DND-41 (cell line): ENCODE measurements at regions not wholly inside any gene's neighbourhood (a gene's known extent, or its start where the extent isn't known, plus 50 kb on each side); places are given as distances from the start of the nearest gene placed in this dataset.

Experiments
- ATAC-seq: fragments of 200-7000 bp; cut with Tn5 transposase; 3 replicates; pipeline ENCODE4 v1.9.1; 2021; ENCODE audit warnings: low read depth; ENCODE audit not compliant: insufficient read depth
- DNase-seq: peaks from one replicate; pipeline ENCODE4 v3.0.0-alpha.2; 2020
- H2AFZ ChIP-seq: 2 replicates; pipeline ENCODE4 v1.6.0; 2012; ENCODE audit warnings: low read depth, low read length
- H3K27ac ChIP-seq: 2 replicates; pipeline ENCODE4 v1.5.1; 2012; ENCODE audit warnings: low read length, inconsistent platforms
- H3K27me3 ChIP-seq: fragments of 200-600 bp; sonication (generic); 2 replicates; pipeline ENCODE4 v1.6.0; 2012; ENCODE audit warnings: low read length, mild to moderate bottlenecking, inconsistent platforms; ENCODE audit not compliant: insufficient read depth, poor library complexity
- H3K36me3 ChIP-seq: 2 replicates; pipeline ENCODE4 v1.5.1; 2012; ENCODE audit warnings: low read length, inconsistent platforms; ENCODE audit not compliant: insufficient read depth
- H3K4me1 ChIP-seq: 2 replicates; pipeline ENCODE4 v1.5.1; 2012; ENCODE audit warnings: mild to moderate bottlenecking, low read length; ENCODE audit not compliant: insufficient read depth
- H3K4me2 ChIP-seq: 2 replicates; pipeline ENCODE4 v1.6.0; 2012; ENCODE audit warnings: mild to moderate bottlenecking, moderate library complexity, low read length, inconsistent platforms; ENCODE audit not compliant: insufficient read depth
- H3K4me3 ChIP-seq, 2 experiments: fragments of 200-600 bp in 1 of 2; shearing (Covaris generic) in 1 of 2; 2 replicates each; pipeline ENCODE4 v1.5.1; 2012 to 2016; ENCODE audit warnings: inconsistent platforms in 2 of 2, low read length in 2 of 2, mild to moderate bottlenecking in 2 of 2, low read depth in 1 of 2, moderate library complexity in 1 of 2
- H3K79me2 ChIP-seq: 2 replicates; pipeline ENCODE4 v1.6.0; 2012; ENCODE audit warnings: low read length, inconsistent platforms; ENCODE audit not compliant: insufficient read depth
- H3K9ac ChIP-seq: 2 replicates; pipeline ENCODE4 v1.6.0; 2012; ENCODE audit warnings: low read depth, mild to moderate bottlenecking, inconsistent platforms, low read length, moderate library complexity
- H3K9me3 ChIP-seq: 2 replicates; pipeline ENCODE4 v1.5.1; 2012; ENCODE audit warnings: low read length, moderate library complexity, mild to moderate bottlenecking, inconsistent platforms; ENCODE audit not compliant: insufficient read depth, severe bottlenecking
- H4K20me1 ChIP-seq: 2 replicates; pipeline ENCODE4 v1.6.0; 2012; ENCODE audit warnings: low read length; ENCODE audit not compliant: insufficient read depth
- CTCF ChIP-seq: IDR thresholded peaks from 2 replicates; pipeline ENCODE4 v1.5.1; 2012; ENCODE audit warnings: borderline replicate concordance, low read length, moderate library complexity, mild to moderate bottlenecking; ENCODE audit not compliant: poor library complexity, severe bottlenecking; ENCODE audit errors: extremely low read depth
- EZH2 ChIP-seq: IDR thresholded peaks from 3 replicates; pipeline ENCODE4 v1.6.1; 2012; ENCODE audit warnings: borderline replicate concordance, low read depth, mild to moderate bottlenecking, moderate library complexity, low read length, inconsistent platforms; ENCODE audit not compliant: severe bottlenecking

GRCh38 chr10:7485244-7485556 lies 74.4 kb upstream of the SFMBT2 start:
- no peak for ATAC-seq
- no peaks in the 10 kb centered on the region for H3K27me3 ChIP-seq
- no peaks in the 10 kb centered on the region for H3K9me3 ChIP-seq
- H3K36me3 ChIP-seq: no peaks in the 10 kb centered on the region
- TF ChIP-seq EZH2: no peak
- peak overlapping the region; percentile 74 for H2AFZ ChIP-seq
- H3K79me2 ChIP-seq: no peaks in the 10 kb centered on the region
- no peak for DNase-seq
- peaks cover 75% of the 10 kb centered on the region for H3K4me1 ChIP-seq
- H3K9ac ChIP-seq: peak overlapping the region; percentile 61
- H3K27ac ChIP-seq: peak overlapping the region; percentile 92
- H3K4me2 ChIP-seq: peak overlapping the region; percentile 55
- no peaks in the 10 kb centered on the region for H4K20me1 ChIP-seq
- peak overlapping the region in 1 of 2 experiments; percentile 47; a peak in 2 of 4 replicates for H3K4me3 ChIP-seq

DNA sequence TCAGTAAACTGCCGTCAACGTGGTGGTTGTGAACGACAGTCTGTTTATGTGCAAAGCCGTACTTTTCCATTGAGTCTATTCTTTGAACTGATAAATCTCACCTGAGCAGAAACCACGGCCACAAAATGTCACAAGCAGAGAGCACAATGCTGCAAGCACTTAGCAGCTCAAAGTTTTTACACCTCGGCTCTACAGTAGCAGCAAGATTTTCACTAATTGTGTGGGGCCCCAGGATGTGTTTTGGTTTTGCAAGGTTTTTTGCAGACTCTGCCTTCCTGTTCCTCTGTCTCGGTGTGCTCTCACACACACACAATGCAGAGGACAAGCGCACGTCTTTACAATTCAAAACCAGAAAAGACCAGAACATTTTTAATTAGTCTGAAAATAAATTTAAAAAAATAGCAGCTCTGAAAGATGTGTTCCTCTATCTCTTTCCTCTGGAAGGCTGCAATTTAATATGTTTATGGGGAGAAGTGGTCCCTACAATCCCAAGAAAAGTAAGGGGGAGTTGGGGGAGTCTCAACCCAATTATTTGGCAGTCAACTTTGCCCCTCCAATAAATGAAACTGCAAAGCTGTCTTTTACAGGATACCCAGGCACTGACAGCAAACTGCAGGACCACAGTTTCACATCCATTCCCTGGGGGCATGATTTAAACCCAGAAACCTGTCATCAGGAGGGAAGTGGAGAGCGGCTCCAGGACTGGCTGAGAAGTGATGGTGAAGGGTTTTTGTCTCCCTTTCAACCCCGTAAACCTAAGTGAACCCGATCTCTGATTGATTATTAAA lies 73.8 kb upstream of the SFMBT2 start:
- H4K20me1 ChIP-seq: no peaks in the 10 kb centered on the region
- no peaks in the 10 kb centered on the region for H3K79me2 ChIP-seq
- peak overlapping the region in 1 of 2 experiments; percentile 47; a peak in 3 of 4 replicates for H3K4me3 ChIP-seq
- peak overlapping the region; percentile 74 for H2AFZ ChIP-seq
- no peaks in the 10 kb centered on the region for H3K36me3 ChIP-seq
- H3K9me3 ChIP-seq: no peaks in the 10 kb centered on the region
- TF ChIP-seq CTCF: no peak
- no peak for TF ChIP-seq EZH2
- peak overlapping the region; percentile 55 for H3K4me2 ChIP-seq
- H3K27me3 ChIP-seq: no peaks in the 10 kb centered on the region
- H3K9ac ChIP-seq: peak overlapping the region; percentile 61
- ATAC-seq (peak; percentile 91), DNase-seq (peak; percentile 87)
- H3K27ac ChIP-seq: peak overlapping the region; percentile 92
- peaks cover 80% of the 10 kb centered on the region for H3K4me1 ChIP-seq

GRCh38 chr10:7483848-7484247 lies 73.0 kb upstream of the SFMBT2 start:
- H3K36me3 ChIP-seq: no peaks in the 10 kb centered on the region
- H3K4me2 ChIP-seq: peak overlapping the region; percentile 55
- H2AFZ ChIP-seq: peak overlapping the region; percentile 55; the same call in 1 of the 2 replicates
- TF ChIP-seq EZH2 (no peak), CTCF (no peak)
- H3K79me2 ChIP-seq: no peaks in the 10 kb centered on the region
- H3K4me1 ChIP-seq: peaks cover 87% of the 10 kb centered on the region
- no peaks in the 10 kb centered on the region for H3K27me3 ChIP-seq
- peak overlapping the region; percentile 92 for H3K27ac ChIP-seq
- no peaks in the 10 kb centered on the region for H4K20me1 ChIP-seq
- H3K4me3 ChIP-seq: peak overlapping the region in 1 of 2 experiments; percentile 33; a peak in 2 of 4 replicates
- ATAC-seq (no peak; the same call in 2 of the 3 replicates), DNase-seq (no peak)
- no peaks in the 10 kb centered on the region for H3K9me3 ChIP-seq
- peak overlapping the region; percentile 61 for H3K9ac ChIP-seq

- Histone ChIP-seq H4K20me1 (no peaks in the 10 kb centered on the region), H3K9ac (peak overlapping the region; percentile 61; the same call in 1 of the 2 replicates), H3K9me3 (no peaks in the 10 kb centered on the region), H3K79me2 (no peaks in the 10 kb centered on the region), H3K27me3 (no peaks in the 10 kb centered on the region), H3K4me1 (peaks cover 96% of the 10 kb centered on the region), H3K4me3 (peak overlapping the region in 1 of 2 experiments; percentile 33; a peak in 1 of 4 replicates), H3K4me2 (peak overlapping the region; percentile 55; the same call in 1 of the 2 replicates), H3K27ac (peak overlapping the region; percentile 92), H3K36me3 (no peaks in the 10 kb centered on the region), H2AFZ (peak overlapping the region; percentile 55)
- DNase-seq (no peak), ATAC-seq (no peak)
- no peak for TF ChIP-seq CTCF
- no peak for TF ChIP-seq EZH2
Measured at GRCh38 chr10:7482992-7483391, 72.2 kb upstream of the SFMBT2 start.
